HEK293 (cell line): ENCODE measurements at regions not wholly inside any gene's neighbourhood (a gene's known extent, or its start where the extent isn't known, plus 50 kb on each side); places are given as distances from the start of the nearest gene placed in this dataset.

Experiments used
- CTCF ChIP-seq: fragments of 450-650 bp; formaldehyde crosslinking; IDR thresholded peaks from 2 replicates; pipeline ENCODE4 v1.5.1; 2016; ENCODE audit warnings: missing biosample characterization, missing genetic modification characterization
- PRDM4 ChIP-seq: fragments of 450-650 bp; formaldehyde crosslinking; IDR thresholded peaks from 2 replicates; pipeline ENCODE4 v1.5.1; 2017; ENCODE audit warnings: missing biosample characterization, missing genetic modification characterization
- ZNF155 ChIP-seq: fragments of 450-650 bp; formaldehyde crosslinking; IDR thresholded peaks from 2 replicates; pipeline ENCODE4 v1.5.1; 2016; ENCODE audit warnings: missing biosample characterization, missing genetic modification characterization

DNA sequence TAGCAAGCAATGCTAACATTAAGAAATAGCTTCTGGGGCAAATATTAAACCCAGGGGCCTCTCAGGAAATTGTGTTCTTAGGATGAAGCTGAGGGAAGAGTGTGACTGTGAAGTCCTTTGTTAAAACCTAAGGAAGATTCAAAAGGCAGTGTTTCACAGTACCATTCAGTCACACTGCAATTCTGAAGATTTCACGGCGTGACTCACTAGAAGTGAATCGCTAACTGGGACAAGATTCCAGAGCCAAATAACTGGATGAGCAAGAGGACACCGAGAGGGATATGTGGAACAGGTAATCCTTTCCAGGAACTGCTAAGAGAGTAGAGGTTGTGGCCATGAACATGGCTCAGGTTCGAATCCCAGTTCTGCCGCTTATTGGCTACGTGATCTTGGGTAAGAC lies 61.8 kb upstream of the SMAD3 start:
- TF ChIP-seq PRDM4 (no peak), CTCF (no peak), ZNF155 (no peak)
